Body of pancreas (tissue), 4 donors: ENCODE measurements at regions not wholly inside any gene's neighbourhood (a gene's known extent, or its start where the extent isn't known, plus 50 kb on each side); places are given as distances from the start of the nearest gene placed in this dataset.

ENCODE experiments used
- CTCF ChIP-seq, 7 experiments: fragments of 450-650 bp in 4 of 7; fragments of 200-600 bp in 3 of 7; sonication (generic) in 3 of 7; IDR thresholded peaks; one replicate each; pipeline ENCODE4 v1.5.1; 2016 to 2019; ENCODE audit warnings: antibody characterized with exemption in 7 of 7
- POLR2A ChIP-seq, 3 donors: fragments of 450-650 bp; IDR thresholded peaks; one replicate each; pipeline ENCODE4 v1.6.1; 2016; ENCODE audit warnings: antibody characterized with exemption in 3 of 3, mild to moderate bottlenecking in 2 of 3

- TF ChIP-seq POLR2A (IDR thresholded peaks at IDR 0.05) = no peak
- no peak for TF ChIP-seq CTCF (IDR thresholded peaks at IDR 0.05)
Measured at GRCh38 chr7:93779115-93779514, 111.4 kb downstream of the TFPI2 start.
